Omental fat pad (tissue), 3 donors: ENCODE measurements at regions not wholly inside any gene's neighbourhood (a gene's known extent, or its start where the extent isn't known, plus 50 kb on each side); places are given as distances from the start of the nearest gene placed in this dataset.

Experiments
- ATAC-seq: fragments of 150-250 bp; one replicate; pipeline ENCODE4 v1.9.1; 2016; ENCODE audit warnings: mild to moderate bottlenecking, moderate library complexity; ENCODE audit not compliant: low FRiP score
- DNase-seq: peaks from one replicate; pipeline ENCODE4 v3.0.0-alpha.2; 2019; ENCODE audit warnings: low spot score
- TF ChIP-seq, protein P1 (sequence below), 3 donors: fragments of 450-650 bp; IDR thresholded peaks; one replicate each; pipeline ENCODE4 v1.5.1; 2016 to 2017; ENCODE audit warnings: antibody characterized with exemption in 3 of 3, mild to moderate bottlenecking in 3 of 3, moderate library complexity in 2 of 3

DNA sequence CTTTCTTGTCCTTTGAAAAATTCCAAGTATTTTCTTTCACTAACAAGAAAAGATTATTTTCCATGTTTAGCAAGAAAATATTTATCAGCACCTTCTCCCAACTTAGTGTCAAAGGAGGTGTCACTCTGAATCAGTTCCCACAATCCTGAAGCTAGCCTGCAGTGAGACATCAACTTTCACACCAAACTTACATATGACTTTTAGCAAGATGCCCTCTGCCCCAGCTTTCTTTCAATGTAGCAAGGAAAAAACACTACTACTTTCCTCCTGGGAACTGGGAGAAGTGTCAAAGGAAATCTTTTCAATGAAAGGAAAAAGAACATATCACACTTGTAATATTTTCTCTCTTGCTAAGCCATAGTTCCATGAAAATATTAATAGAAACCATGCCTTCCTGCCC, 50.9 kb upstream of the PALMD start:
- TF ChIP-seq, protein P1, sequence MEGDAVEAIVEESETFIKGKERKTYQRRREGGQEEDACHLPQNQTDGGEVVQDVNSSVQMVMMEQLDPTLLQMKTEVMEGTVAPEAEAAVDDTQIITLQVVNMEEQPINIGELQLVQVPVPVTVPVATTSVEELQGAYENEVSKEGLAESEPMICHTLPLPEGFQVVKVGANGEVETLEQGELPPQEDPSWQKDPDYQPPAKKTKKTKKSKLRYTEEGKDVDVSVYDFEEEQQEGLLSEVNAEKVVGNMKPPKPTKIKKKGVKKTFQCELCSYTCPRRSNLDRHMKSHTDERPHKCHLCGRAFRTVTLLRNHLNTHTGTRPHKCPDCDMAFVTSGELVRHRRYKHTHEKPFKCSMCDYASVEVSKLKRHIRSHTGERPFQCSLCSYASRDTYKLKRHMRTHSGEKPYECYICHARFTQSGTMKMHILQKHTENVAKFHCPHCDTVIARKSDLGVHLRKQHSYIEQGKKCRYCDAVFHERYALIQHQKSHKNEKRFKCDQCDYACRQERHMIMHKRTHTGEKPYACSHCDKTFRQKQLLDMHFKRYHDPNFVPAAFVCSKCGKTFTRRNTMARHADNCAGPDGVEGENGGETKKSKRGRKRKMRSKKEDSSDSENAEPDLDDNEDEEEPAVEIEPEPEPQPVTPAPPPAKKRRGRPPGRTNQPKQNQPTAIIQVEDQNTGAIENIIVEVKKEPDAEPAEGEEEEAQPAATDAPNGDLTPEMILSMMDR (IDR thresholded peaks at IDR 0.05) = no peak
- DNase-seq (no peak), ATAC-seq (no peak)

DNA sequence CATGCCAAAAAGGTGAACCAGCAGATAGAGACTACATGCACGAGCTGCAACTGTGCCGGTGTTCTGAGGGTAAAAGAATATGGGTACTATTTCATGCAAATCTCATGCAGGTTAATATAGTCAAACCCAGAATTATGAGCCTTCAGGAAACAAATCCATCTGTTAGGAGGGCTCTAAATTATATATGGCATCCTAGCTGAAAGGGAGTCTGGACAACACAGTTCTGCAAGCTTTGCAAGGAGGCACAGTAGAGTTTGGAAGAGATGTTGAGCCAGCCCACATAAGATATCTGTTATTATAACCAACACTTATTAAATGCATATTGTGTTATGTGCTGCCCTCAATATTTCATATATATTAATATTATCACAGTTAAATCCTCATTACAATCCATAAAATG, 50.5 kb upstream of the PALMD start:
- DNase-seq (no peak), ATAC-seq (no peak)
- TF ChIP-seq, protein P1 (IDR thresholded peaks at IDR 0.05) = no peak
